Prostate gland (tissue), 2 donors: ENCODE measurements at regions not wholly inside any gene's neighbourhood (a gene's known extent, or its start where the extent isn't known, plus 50 kb on each side); places are given as distances from the start of the nearest gene placed in this dataset.

Experiments
- DNase-seq: peaks from one replicate; pipeline ENCODE4 v3.0.0-alpha.2; 2019; ENCODE audit warnings: low spot score
- H3K27ac ChIP-seq, 2 donors: fragments of 200-600 bp; sonication (generic); 2 replicates each; pipeline ENCODE4 v1.5.1; 2017 to 2019
- H3K27me3 ChIP-seq: fragments of 200-600 bp; sonication (generic); replicated peaks from 2 replicates; pipeline ENCODE4 v1.5.1; 2019; ENCODE audit not compliant: insufficient read depth
- H3K36me3 ChIP-seq, 2 donors: fragments of 200-600 bp; sonication (generic); 1 replicate in 1 of 2; 2 replicates in 1 of 2; pipeline versions ENCODE4 v1.5.1 to v1.8.1; 2017 to 2019
- H3K4me1 ChIP-seq: fragments of 200-600 bp; sonication (generic); replicated peaks from 2 replicates; pipeline ENCODE4 v1.5.1; 2019
- H3K4me3 ChIP-seq, 2 donors: fragments of 200-600 bp; sonication (generic); 2 replicates each; pipeline ENCODE4 v1.5.1; 2017 to 2019
- H3K9me3 ChIP-seq: fragments of 200-600 bp; sonication (generic); 2 replicates; pipeline ENCODE4 v1.5.1; 2017
- POLR2A ChIP-seq: fragments of 450-650 bp; IDR thresholded peaks from one replicate; pipeline ENCODE4 v1.6.1; 2016; ENCODE audit warnings: antibody characterized with exemption, mild to moderate bottlenecking
- POLR2AphosphoS5 ChIP-seq: sonication (generic); formaldehyde crosslinking; IDR thresholded peaks from one replicate; pipeline ENCODE4 v1.6.1; 2017; ENCODE audit warnings: antibody characterized with exemption
- WGBS: methylation state at CpG from one replicate; pipeline ENCODE4 v1.1.5; 2018; 5-methylcytosine and 5-hydroxymethylcytosine counted together
- intact Hi-C: fragments of 100-400 bp; cut with DNase I; formaldehyde crosslinking; loops from one replicate; pipeline ENCODE4 v1.14.2; 2022
- TF ChIP-seq, protein P1 (sequence below), 4 experiments: fragments of 200-600 bp in 2 of 4; fragments of 450-650 bp in 2 of 4; sonication (generic) in 2 of 4; IDR thresholded peaks; 1 replicate in 3 of 4; 2 replicates in 1 of 4; pipeline ENCODE4 v1.5.1; 2016 to 2019; ENCODE audit warnings: antibody characterized with exemption in 4 of 4, mild to moderate bottlenecking in 2 of 4, moderate library complexity in 2 of 4

GRCh38 chr2:10981451-10981850 lies 69.7 kb downstream of the KCNF1 start:
- DNase-seq: no peak
- intact Hi-C loops: no loop called here

DNA sequence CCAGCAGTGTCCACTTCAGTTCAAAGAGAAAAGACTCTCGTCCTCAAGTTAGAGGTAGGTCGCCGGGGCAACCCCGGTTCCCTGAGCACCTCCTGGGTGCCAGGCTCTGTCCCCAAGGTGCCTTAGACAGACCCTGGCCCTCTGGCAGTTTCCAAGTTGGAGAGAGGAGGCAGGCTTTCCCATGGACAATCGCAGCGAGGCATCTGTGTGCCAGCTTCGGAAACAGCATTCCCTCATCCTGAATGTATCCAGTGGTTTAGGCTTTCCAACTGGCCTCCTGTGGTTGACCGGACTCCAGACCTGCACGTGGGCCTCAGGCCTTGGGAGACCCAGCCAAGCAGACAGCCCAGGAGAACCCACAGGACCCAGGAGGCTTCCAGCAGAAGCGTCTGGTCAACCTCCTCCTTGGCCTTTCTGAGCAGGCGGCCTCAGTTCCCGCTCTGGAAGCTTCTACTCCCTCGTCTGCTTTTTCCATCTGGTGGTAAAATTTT lies 70.3 kb downstream of the KCNF1 start:
- intact Hi-C loops: no loop called here
- TF ChIP-seq POLR2AphosphoS5 (no peak), POLR2A (no peak)
- TF ChIP-seq, protein P1, sequence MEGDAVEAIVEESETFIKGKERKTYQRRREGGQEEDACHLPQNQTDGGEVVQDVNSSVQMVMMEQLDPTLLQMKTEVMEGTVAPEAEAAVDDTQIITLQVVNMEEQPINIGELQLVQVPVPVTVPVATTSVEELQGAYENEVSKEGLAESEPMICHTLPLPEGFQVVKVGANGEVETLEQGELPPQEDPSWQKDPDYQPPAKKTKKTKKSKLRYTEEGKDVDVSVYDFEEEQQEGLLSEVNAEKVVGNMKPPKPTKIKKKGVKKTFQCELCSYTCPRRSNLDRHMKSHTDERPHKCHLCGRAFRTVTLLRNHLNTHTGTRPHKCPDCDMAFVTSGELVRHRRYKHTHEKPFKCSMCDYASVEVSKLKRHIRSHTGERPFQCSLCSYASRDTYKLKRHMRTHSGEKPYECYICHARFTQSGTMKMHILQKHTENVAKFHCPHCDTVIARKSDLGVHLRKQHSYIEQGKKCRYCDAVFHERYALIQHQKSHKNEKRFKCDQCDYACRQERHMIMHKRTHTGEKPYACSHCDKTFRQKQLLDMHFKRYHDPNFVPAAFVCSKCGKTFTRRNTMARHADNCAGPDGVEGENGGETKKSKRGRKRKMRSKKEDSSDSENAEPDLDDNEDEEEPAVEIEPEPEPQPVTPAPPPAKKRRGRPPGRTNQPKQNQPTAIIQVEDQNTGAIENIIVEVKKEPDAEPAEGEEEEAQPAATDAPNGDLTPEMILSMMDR (IDR thresholded peaks at IDR 0.05): no peak
- H3K36me3 ChIP-seq: no peaks in the 10 kb centered on the region
- no peaks in the 10 kb centered on the region for H3K9me3 ChIP-seq
- no peaks in the 10 kb centered on the region for H3K27me3 ChIP-seq
- no peak overlapping the region for H3K27ac ChIP-seq
- no peaks in the 10 kb centered on the region for H3K4me1 ChIP-seq
- no peak for DNase-seq
- no peak overlapping the region for H3K4me3 ChIP-seq
- 94% methylated on average over 12 of the region's 13 CpGs for WGBS

More at GRCh38 chr2:10981451-10981850, 69.7 kb downstream of the KCNF1 start:
- Histone ChIP-seq H3K4me3 (no peak overlapping the region), H3K36me3 (no peaks in the 10 kb centered on the region), H3K27me3 (no peaks in the 10 kb centered on the region), H3K27ac (no peak overlapping the region), H3K4me1 (no peaks in the 10 kb centered on the region), H3K9me3 (no peaks in the 10 kb centered on the region)
- WGBS: 91% methylated on average over 7 of the region's 7 CpGs
- TF ChIP-seq, protein P1 (IDR thresholded peaks at IDR 0.05): no peak
- TF ChIP-seq POLR2AphosphoS5: no peak

GRCh38 chr2:10982931-10983701 lies 71.4 kb downstream of the KCNF1 start:
- intact Hi-C loops: no loop called here
- no peak overlapping the region for H3K4me3 ChIP-seq
- TF ChIP-seq, protein P1 (IDR thresholded peaks at IDR 0.05): no peak
- TF ChIP-seq POLR2AphosphoS5 (no peak), POLR2A (no peak)
- H3K27me3 ChIP-seq: no peaks in the 10 kb centered on the region
- H3K4me1 ChIP-seq: no peaks in the 10 kb centered on the region
- H3K27ac ChIP-seq: no peak overlapping the region
- no peaks in the 10 kb centered on the region for H3K36me3 ChIP-seq
- DNase-seq: no peak
- no peaks in the 10 kb centered on the region for H3K9me3 ChIP-seq
- WGBS: 63% methylated on average over 25 of the region's 25 CpGs

DNA sequence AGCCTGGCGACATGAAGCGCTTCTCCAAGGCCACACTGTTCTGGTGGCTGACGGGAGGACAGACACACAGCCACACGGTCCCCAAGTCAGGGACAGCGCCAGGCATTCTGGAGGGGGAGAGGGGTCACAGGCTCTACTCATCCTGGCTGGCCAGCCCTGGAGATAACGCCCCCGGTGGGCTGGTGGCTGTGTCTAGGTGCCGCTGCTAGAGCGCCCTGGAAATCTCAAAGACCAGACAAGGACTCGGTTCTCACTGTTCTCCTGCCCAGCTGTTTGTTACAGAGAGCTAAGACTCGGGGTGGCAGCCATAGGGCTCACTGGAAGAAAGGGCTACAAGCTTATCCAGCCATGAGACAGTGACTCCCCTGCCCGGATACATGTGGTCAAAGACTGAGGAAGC lies 72.0 kb downstream of the KCNF1 start:
- WGBS: 76% methylated on average over 10 of the region's 12 CpGs
- intact Hi-C loops: no loop called here

More for the DNA sequence above, 72.0 kb downstream of the KCNF1 start:
- Histone ChIP-seq H3K27me3 (no peaks in the 10 kb centered on the region), H3K27ac (no peak overlapping the region), H3K9me3 (no peaks in the 10 kb centered on the region), H3K4me3 (no peak overlapping the region), H3K4me1 (no peaks in the 10 kb centered on the region), H3K36me3 (no peaks in the 10 kb centered on the region)
- TF ChIP-seq POLR2AphosphoS5: no peak
- TF ChIP-seq, protein P1 (IDR thresholded peaks at IDR 0.05): no peak
- TF ChIP-seq POLR2A: no peak
- no peak for DNase-seq
